Ishikawa (cell line): ENCODE measurements at regions not wholly inside any gene's neighbourhood (a gene's known extent, or its start where the extent isn't known, plus 50 kb on each side); places are given as distances from the start of the nearest gene placed in this dataset.

Experiments used
- CEBPB ChIP-seq: IDR thresholded peaks from 2 replicates; pipeline ENCODE4 v1.6.1; 2012
- CREB1 ChIP-seq: IDR thresholded peaks from 2 replicates; pipeline ENCODE4 v1.6.1; 2012; ENCODE audit warnings: low read depth
- EGR1 ChIP-seq: IDR thresholded peaks from 2 replicates; pipeline ENCODE4 v1.6.1; 2012
- EP300 ChIP-seq: IDR thresholded peaks from 2 replicates; pipeline ENCODE4 v1.6.1; 2012; ENCODE audit warnings: borderline replicate concordance
- FOXM1 ChIP-seq: IDR thresholded peaks from 2 replicates; pipeline ENCODE4 v1.6.1; 2012; ENCODE audit warnings: low read depth, borderline replicate concordance
- NFIC ChIP-seq: IDR thresholded peaks from 2 replicates; pipeline ENCODE4 v1.6.1; 2012
- RAD21 ChIP-seq: IDR thresholded peaks from 2 replicates; pipeline ENCODE4 v1.6.1; 2012; ENCODE audit warnings: low read depth
- TAF1 ChIP-seq: IDR thresholded peaks from 2 replicates; pipeline ENCODE4 v1.6.1; 2012; ENCODE audit warnings: low read depth, mild to moderate bottlenecking
- TCF12 ChIP-seq: IDR thresholded peaks from 2 replicates; pipeline ENCODE4 v1.6.1; 2012; ENCODE audit warnings: low read depth
- TEAD4 ChIP-seq: IDR thresholded peaks from 2 replicates; pipeline ENCODE4 v1.6.1; 2012
- YY1 ChIP-seq: IDR thresholded peaks from 2 replicates; pipeline ENCODE4 v1.6.1; 2012; ENCODE audit warnings: low read depth
- ZBTB7A ChIP-seq: IDR thresholded peaks from 2 replicates; pipeline ENCODE4 v1.6.1; 2012; ENCODE audit warnings: low read depth
- TF ChIP-seq, protein P1 (sequence below): IDR thresholded peaks from 2 replicates; pipeline ENCODE4 v1.6.1; 2012
- TF ChIP-seq, protein P2 (sequence below): IDR thresholded peaks from 2 replicates; pipeline ENCODE4 v1.6.1; 2012; ENCODE audit warnings: low read depth, mild to moderate bottlenecking
- TF ChIP-seq, protein P3 (sequence below): IDR thresholded peaks from 2 replicates; pipeline ENCODE4 v1.6.1; 2012

DNA sequence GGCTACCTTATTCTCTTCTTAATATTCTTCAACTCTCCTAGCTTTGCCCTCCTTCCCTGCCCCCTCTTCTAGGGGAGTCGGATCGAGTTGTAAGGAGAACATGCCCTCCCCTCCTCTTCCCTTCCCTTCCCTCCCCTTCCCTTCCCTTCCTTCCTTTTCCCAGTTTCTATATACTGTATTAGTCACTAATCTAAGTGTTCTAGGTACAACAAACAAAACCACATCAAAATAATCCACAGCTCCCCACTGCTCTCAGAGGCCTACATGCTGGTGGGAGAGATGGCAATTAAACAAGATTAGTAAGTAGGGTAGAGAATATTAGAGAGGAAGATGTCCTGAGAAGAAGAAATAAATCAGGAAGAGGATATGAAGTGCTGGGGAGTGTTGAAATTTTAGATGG is 119.9 kb upstream of the PZP start:
- no peak for TF ChIP-seq TCF12
- TF ChIP-seq CEBPB: no peak
- no peak for TF ChIP-seq CREB1
- no peak for TF ChIP-seq EP300
- TF ChIP-seq FOXM1: no peak
- TF ChIP-seq EGR1: no peak
- TF ChIP-seq, protein P1, sequence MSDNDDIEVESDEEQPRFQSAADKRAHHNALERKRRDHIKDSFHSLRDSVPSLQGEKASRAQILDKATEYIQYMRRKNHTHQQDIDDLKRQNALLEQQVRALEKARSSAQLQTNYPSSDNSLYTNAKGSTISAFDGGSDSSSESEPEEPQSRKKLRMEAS: no peak
- TF ChIP-seq YY1: no peak
- no peak for TF ChIP-seq TAF1
- TF ChIP-seq ZBTB7A: no peak
- TF ChIP-seq, protein P2, sequence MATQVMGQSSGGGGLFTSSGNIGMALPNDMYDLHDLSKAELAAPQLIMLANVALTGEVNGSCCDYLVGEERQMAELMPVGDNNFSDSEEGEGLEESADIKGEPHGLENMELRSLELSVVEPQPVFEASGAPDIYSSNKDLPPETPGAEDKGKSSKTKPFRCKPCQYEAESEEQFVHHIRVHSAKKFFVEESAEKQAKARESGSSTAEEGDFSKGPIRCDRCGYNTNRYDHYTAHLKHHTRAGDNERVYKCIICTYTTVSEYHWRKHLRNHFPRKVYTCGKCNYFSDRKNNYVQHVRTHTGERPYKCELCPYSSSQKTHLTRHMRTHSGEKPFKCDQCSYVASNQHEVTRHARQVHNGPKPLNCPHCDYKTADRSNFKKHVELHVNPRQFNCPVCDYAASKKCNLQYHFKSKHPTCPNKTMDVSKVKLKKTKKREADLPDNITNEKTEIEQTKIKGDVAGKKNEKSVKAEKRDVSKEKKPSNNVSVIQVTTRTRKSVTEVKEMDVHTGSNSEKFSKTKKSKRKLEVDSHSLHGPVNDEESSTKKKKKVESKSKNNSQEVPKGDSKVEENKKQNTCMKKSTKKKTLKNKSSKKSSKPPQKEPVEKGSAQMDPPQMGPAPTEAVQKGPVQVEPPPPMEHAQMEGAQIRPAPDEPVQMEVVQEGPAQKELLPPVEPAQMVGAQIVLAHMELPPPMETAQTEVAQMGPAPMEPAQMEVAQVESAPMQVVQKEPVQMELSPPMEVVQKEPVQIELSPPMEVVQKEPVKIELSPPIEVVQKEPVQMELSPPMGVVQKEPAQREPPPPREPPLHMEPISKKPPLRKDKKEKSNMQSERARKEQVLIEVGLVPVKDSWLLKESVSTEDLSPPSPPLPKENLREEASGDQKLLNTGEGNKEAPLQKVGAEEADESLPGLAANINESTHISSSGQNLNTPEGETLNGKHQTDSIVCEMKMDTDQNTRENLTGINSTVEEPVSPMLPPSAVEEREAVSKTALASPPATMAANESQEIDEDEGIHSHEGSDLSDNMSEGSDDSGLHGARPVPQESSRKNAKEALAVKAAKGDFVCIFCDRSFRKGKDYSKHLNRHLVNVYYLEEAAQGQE: no peak
- no peak for TF ChIP-seq NFIC
- no peak for TF ChIP-seq RAD21
- no peak for TF ChIP-seq TEAD4
- TF ChIP-seq, protein P3, sequence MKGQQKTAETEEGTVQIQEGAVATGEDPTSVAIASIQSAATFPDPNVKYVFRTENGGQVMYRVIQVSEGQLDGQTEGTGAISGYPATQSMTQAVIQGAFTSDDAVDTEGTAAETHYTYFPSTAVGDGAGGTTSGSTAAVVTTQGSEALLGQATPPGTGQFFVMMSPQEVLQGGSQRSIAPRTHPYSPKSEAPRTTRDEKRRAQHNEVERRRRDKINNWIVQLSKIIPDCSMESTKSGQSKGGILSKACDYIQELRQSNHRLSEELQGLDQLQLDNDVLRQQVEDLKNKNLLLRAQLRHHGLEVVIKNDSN: no peak

DNA sequence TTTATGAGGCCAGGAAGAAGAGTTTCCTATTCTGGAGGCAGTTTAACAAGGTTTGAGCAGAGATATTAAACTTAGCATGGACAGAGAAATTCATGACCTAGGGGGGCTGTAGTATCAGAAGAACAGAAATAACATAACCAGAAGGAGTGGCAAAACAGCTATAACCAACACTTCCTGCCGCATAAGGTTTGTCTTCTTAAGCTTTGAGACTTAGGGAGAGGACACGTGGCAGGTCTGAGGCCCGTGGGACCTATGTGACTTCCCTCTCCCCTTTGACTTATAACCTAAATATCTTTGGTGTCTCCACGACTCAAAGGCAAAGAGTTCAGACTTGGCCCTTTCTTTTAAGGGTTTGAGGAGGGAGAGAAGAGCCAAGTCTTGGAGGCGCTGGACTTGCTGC is 119.1 kb upstream of the PZP start:
- no peak for TF ChIP-seq TAF1
- no peak for TF ChIP-seq CREB1
- no peak for TF ChIP-seq TCF12
- no peak for TF ChIP-seq CEBPB
- no peak for TF ChIP-seq EP300
- TF ChIP-seq, protein P1: no peak
- TF ChIP-seq, protein P3: no peak
- TF ChIP-seq TEAD4: no peak
- no peak for TF ChIP-seq YY1
- no peak for TF ChIP-seq NFIC
- TF ChIP-seq EGR1: no peak
- no peak for TF ChIP-seq ZBTB7A

DNA sequence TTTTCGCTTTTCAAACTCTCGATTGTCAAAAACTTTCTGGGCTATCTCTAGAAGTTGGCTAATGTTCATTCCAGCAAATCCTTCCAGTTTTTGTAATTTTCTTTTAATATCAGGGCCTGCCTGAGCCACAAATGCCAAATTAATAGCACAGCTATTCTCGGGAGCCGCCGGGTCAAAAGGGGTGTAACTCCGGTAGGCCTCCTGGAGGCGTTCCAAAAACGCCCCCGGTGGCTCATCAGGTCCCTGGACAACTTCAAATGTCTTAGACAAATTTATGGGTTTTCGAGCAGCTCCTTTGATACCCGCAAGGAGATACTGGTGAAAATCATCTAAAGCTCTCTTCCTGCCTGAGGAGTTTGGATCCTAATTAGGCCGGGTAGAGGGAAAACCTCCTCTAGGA is 117.9 kb upstream of the PZP start:
- TF ChIP-seq YY1 (no peak), CEBPB (no peak), TAF1 (no peak), ZBTB7A (no peak), CREB1 (no peak), TEAD4 (no peak), RAD21 (no peak), FOXM1 (no peak), TCF12 (no peak), NFIC (no peak), EGR1 (no peak), EP300 (no peak)
- TF ChIP-seq, protein P3: no peak
- TF ChIP-seq, protein P2: no peak
- TF ChIP-seq, protein P1: no peak

DNA sequence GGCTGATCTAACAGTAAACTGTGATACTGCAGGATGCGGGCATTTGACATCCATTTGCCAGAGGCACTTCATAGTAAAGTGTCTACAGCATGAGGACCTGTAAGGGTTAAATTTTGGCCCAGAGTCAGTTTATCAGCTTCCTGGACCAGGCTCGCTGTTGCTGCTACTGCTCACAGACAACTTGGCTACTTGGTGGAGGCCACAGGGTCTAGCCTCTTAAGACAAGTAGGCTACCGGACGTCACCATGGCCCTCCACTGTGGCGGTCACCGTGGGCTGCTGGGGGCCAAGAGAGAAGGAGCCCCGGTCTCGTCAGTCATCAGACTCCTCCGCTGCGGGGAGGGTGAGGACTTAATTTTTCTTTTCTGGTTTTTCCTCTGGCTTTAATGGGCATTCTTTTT is 117.3 kb upstream of the PZP start:
- no peak for TF ChIP-seq YY1
- no peak for TF ChIP-seq ZBTB7A
- no peak for TF ChIP-seq CEBPB
- no peak for TF ChIP-seq EGR1
- no peak for TF ChIP-seq NFIC
- TF ChIP-seq EP300: no peak
- TF ChIP-seq TAF1: no peak
- TF ChIP-seq, protein P2: no peak
- TF ChIP-seq, protein P1: no peak
- TF ChIP-seq CREB1: no peak
- no peak for TF ChIP-seq FOXM1
- TF ChIP-seq, protein P3: no peak
- TF ChIP-seq RAD21: no peak
- TF ChIP-seq TEAD4: no peak
- TF ChIP-seq TCF12: no peak
